GM21515 (cell line): ENCODE measurements at regions not wholly inside any gene's neighbourhood (a gene's known extent, or its start where the extent isn't known, plus 50 kb on each side); places are given as distances from the start of the nearest gene placed in this dataset.
"Not testable (repeated sequence)": the region's sequence is repeated elsewhere in the genome, so short reads cannot be mapped to it uniquely, and the experiment has no call there.

Experiments used
- ATAC-seq: cut with Tn5 transposase; IDR thresholded peaks from one replicate; pipeline ENCODE4 v1.9.1; 2021; ENCODE audit not compliant: unreplicated experiment

DNA sequence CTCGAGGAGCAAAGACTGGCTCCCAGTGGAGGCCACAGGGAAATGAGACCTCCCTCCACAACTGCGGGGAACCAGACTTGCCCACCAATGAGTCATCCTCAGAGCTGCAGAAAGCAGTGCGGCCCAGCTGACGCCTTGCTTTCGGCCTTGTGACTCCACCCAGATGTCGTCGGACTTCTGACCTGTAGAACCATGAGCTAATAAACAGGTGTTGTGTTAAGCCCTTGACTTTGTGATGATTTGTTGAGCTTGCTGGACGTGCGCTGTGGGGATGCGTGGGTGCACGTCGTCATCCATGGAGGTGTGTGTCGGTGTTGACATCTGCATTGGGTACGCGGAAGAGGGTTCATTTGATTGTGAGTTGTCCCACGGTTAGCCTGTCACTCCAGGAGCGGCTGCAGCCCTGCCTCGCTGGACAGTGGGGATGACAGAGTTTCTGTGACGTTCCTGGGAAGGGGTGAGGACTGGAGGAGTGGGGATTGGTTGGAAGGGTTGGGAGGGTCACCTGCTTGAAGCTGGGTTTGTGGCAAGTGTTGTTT, 154.1 kb downstream of the SH3BP4 start:
- no peak for ATAC-seq

GRCh38 chr2:235106874-235107639, 155.2 kb downstream of the SH3BP4 start:
- no peak for ATAC-seq

DNA sequence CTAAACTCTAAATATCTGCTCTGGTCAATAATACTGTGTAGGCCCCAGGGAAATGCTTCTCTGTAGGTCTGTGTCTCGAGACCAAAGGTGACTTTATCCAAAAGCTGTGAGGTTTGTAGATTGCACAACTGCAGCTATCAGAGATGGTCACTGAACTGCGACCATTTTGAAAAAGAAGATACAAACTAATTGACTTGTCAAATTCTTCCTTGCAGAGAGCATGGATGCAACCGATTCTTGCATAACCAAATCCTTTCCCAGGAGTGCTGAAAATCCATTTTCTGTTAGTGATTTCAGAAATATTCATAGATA, 155.8 kb downstream of the SH3BP4 start:
- no peak for ATAC-seq

DNA sequence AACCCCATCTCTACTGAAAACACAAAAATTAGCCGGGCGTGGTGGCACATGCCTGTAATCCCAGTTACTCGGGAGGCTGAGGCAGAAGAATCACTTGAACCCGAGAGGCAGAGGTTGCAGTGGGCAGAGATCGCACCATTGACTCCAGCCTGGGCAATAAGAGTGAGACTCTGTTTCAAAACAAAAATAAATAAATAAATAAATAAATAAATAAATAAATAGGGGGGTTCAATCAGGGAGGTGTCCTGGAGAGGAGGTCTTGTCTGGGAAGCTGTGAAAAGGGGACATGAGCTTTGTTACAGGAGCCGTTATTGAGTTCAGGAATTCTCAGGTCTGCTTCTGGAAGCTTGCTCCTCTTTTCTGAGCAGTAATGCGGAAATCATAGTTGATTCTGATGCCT, 157.7 kb downstream of the SH3BP4 start:
- not testable (repeated sequence) for ATAC-seq

DNA sequence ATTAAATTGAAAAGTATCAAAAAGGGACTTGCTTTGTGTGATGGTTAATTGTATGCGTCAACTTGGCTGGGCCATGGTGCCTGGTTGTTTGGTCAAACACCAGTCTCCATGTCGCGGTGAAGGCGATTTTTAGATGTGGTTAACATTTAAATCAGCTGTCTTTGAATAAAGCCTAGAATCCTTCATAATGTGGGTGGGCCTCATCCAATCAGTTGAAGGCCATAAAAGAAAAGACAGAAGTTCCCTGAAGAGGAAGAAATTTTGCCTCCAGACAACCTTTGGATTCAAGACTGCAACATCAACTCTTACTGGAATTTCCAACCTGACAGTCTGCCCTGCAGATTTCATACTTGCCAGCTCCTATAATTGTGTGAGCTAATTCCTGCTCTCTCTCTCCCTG, 160.5 kb downstream of the SH3BP4 start:
- no peak for ATAC-seq

- no peak for ATAC-seq
Observed at GRCh38 chr2:235113854-235114253, 162.0 kb downstream of the SH3BP4 start.

DNA sequence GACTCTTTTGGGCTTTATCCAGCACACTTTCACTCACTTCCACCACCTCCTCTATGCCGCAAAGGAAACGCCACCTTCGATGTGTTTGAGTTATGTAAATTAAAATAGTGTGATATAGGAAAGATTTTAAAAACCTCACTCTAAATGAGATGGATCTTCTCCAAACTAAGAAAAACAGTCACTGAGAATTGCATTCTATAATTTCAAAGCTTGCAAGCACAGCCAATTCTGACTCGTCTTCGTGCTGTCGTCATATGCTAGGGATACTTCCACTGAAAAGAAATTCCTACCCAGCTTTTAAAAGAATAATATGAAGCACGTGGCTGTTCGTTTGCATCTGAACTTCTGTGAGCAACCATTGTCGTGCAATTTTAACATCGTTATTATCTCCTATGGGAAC, 162.5 kb downstream of the SH3BP4 start:
- ATAC-seq = no peak

GRCh38 chr2:235115521-235115920, 163.7 kb downstream of the SH3BP4 start:
- ATAC-seq = no peak

DNA sequence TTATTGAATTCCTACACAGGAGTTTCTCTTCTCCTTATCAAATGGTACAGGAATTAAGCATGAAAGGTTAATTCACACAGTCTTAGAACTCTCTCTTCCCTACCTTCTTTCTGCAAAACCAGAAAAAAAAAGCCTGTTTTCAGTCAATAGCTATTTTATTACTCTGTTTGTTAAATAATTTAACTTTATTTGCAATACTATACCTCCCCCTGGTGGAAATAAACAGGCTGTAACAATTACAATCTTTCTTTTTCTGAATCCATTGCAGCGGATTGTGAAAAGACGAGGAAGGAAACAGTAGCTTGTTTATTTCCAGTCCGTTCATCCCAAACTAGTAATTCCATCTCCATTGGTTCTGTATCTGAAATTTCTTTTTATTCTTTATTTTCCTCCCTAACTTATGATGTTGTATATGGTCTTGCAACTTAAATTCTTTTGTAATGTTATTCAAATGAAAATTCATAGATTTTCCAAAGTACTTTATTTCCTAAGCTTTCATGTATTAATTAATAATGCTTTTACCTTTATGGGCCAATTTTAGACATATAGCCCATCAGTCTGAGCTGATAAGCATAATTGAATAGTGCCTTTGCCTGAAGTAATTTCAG, 165.2 kb downstream of the SH3BP4 start:
- ATAC-seq = no peak

GRCh38 chr2:235126768-235127167, 175.0 kb downstream of the SH3BP4 start:
- ATAC-seq = no peak

DNA sequence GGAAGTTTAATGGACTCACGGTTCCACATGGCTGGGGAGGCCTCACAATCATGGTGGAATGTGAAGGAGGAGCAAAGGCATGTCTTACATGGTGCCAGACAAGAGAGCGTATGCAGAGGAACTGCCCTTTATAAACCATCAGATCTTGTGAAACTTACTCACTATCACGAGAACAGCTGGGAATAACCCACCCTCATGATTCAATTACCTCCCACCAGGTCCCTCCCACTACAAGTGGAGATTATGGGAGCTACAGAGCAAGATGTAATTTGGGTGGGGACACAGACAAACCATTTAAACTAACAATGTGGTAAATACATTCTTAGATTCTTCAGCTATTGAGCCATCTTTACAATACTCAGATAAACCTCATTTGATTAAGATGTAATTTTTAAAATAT, 176.1 kb downstream of the SH3BP4 start:
- no peak for ATAC-seq

DNA sequence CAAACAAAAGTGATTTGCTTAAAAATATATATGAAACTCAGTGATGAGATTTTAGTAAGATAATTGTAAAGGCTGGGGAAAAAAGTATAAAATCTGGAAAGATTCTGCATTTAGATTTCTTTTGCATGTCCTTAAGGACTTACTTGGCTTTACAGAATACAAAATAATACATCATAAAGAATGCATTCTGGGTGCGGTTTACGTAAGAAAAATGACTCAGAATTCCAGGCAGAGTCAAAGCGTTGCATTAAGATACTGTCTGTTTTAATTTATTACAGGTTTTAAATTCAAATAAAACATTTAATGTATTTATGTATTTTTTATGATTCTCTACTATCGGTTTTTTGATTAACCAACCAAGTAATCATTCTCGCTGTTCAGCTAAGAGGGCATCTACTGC, 178.0 kb downstream of the SH3BP4 start:
- ATAC-seq = no peak

- ATAC-seq = no peak
Observed at GRCh38 chr2:235131334-235132305, 179.8 kb downstream of the SH3BP4 start.

DNA sequence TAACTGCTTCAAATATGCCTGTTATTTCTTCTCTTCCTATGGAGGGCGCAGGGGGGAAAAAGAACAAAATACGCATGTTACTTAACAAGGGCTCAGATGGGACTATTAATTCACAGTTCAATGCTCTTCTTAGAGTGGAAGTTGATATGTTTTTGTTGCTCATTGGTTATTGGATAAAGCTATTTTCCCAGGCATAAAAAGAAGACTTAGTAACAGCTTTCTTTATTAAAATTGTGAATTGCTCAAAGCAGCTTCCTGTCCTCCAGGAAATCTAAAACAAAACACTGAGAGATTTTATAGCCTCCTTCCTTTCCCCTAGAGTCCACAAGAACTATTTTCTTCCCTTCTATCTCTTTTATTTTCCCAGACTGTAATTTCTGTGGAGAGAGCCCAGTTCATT, 180.8 kb downstream of the SH3BP4 start:
- no peak for ATAC-seq

DNA sequence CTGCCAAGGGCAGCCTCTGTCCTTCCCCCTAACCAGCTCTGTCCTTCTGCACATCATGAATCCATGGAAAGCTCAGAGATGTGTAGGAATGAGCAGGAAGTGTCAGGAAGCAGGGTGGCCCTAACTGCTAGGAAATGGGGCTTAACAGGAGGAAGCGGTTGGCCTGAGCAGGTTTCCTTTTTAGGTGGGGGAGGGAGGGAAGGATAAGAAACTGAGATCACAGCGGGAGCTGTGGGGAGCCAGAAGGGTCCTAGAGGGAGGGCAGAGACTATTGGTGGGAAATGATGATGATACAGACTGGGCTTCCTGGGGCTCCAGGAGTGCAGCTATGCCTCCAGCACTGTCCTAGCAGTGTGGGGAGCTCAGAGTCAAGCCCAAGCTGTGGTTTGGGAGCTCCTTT, 182.0 kb downstream of the SH3BP4 start:
- no peak for ATAC-seq

DNA sequence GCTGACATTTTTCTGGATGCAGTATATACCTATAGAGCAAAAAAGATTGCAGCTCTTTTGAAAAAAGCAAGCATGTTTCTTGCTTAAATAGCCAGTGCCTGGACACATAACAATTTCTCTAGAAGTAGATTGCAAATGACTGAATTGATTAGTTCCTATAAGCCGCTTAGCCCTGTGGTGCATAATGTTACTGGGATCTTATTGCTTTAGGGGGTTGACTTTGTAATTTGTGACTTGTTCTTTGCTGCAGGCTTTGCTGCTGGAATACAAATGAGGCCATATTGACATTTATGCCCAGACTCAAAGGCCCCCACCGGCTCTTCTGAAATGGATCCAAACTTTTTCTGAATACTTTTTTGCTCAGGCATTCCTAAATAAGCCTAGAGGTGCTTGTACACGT, 182.6 kb downstream of the SH3BP4 start:
- no peak for ATAC-seq

- ATAC-seq = no peak
Observed at GRCh38 chr2:235135195-235135965, 183.6 kb downstream of the SH3BP4 start.

- no peak for ATAC-seq
Observed at GRCh38 chr2:235135990-235136561, 184.3 kb downstream of the SH3BP4 start.

DNA sequence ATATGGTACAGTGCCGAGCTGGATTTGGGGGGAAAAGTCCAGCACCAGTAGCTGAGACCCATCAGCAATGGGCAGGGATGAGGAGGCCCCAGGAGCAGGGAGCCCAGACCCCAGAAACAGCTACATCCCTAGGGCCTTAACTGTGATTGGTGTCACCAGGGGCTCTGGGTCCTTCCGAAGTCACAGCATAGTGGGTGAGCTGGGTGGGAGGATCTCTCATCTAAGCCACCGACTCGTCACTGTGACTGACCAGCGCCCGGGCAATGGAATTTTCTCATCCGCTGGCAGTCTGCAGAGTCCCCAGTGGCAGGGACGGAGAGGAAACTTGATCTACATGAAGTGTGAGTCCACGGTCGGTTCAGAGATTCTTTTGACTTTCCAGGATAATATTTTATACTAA, 186.5 kb downstream of the SH3BP4 start:
- ATAC-seq = no peak

GRCh38 chr2:235139956-235140800, 188.4 kb downstream of the SH3BP4 start:
- no peak for ATAC-seq
